Liver (tissue), 8 donors: ENCODE measurements at regions not wholly inside any gene's neighbourhood (a gene's known extent, or its start where the extent isn't known, plus 50 kb on each side); places are given as distances from the start of the nearest gene placed in this dataset.

Experiments used
- DNase-seq: peaks from one replicate; pipeline ENCODE4 v3.0.0-alpha.2; 2017; ENCODE audit warnings: low spot score
- H3K27ac ChIP-seq, 2 donors: one replicate each; pipeline ENCODE4 v1.7.0; 2013; ENCODE audit warnings: inconsistent platforms in 2 of 2, low read length in 2 of 2, control low read depth in 1 of 2, low read depth in 1 of 2, mild to moderate bottlenecking in 1 of 2
- H3K27me3 ChIP-seq, 4 donors: one replicate each; pipeline versions ENCODE4 v1.6.1 to v1.7.0; 2013; ENCODE audit warnings: low read length in 3 of 4, inconsistent platforms in 1 of 4, mild to moderate bottlenecking in 1 of 4, moderate library complexity in 1 of 4; ENCODE audit not compliant: control insufficient read depth in 4 of 4, insufficient read depth in 4 of 4
- H3K36me3 ChIP-seq, 4 donors: one replicate each; pipeline versions ENCODE4 v1.6.1 to v1.7.0; 2013; ENCODE audit warnings: low read length in 3 of 4, mild to moderate bottlenecking in 3 of 4, low read depth in 1 of 4, moderate library complexity in 1 of 4; ENCODE audit not compliant: control insufficient read depth in 4 of 4, insufficient read depth in 3 of 4
- H3K4me1 ChIP-seq, 4 donors: one replicate each; pipeline versions ENCODE4 v1.6.1 to v1.7.0; 2013; ENCODE audit warnings: low read length in 3 of 4, mild to moderate bottlenecking in 3 of 4, moderate library complexity in 1 of 4; ENCODE audit not compliant: control insufficient read depth in 4 of 4, insufficient read depth in 4 of 4
- H3K4me3 ChIP-seq, 3 donors: one replicate each; pipeline versions ENCODE4 v1.6.1 to v1.7.0; 2013; ENCODE audit warnings: low read length in 3 of 3, control low read depth in 1 of 3, low read depth in 1 of 3, mild to moderate bottlenecking in 1 of 3
- H3K9ac ChIP-seq, 2 donors: one replicate each; pipeline ENCODE4 v1.7.0; 2013; ENCODE audit warnings: low read length in 2 of 2, mild to moderate bottlenecking in 2 of 2, moderate library complexity in 2 of 2, control low read depth in 1 of 2, low read depth in 1 of 2
- H3K9me3 ChIP-seq, 4 donors: one replicate each; pipeline versions ENCODE4 v1.6.1 to v1.7.0; 2013; ENCODE audit warnings: low read length in 3 of 4; ENCODE audit not compliant: control insufficient read depth in 4 of 4
- ATF3 ChIP-seq: IDR thresholded peaks from 2 replicates; pipeline ENCODE4 v1.6.1; 2016; ENCODE audit warnings: antibody characterized with exemption
- CTCF ChIP-seq: fragments of 150-350 bp; IDR thresholded peaks from 2 replicates; pipeline ENCODE4 v1.5.1; 2017; ENCODE audit warnings: improper control_type of control experiment, low read depth, low read length; ENCODE audit not compliant: missing input control
- EGR1 ChIP-seq, 2 donors: IDR thresholded peaks; 2 replicates each; pipeline ENCODE4 v1.6.1; 2016 to 2018; ENCODE audit warnings: antibody characterized with exemption in 2 of 2, low read depth in 2 of 2
- FOXA1 ChIP-seq: IDR thresholded peaks from 2 replicates; pipeline ENCODE4 v1.6.1; 2016; ENCODE audit warnings: antibody characterized with exemption
- FOXA2 ChIP-seq: IDR thresholded peaks from 2 replicates; pipeline ENCODE4 v1.6.1; 2016; ENCODE audit warnings: antibody characterized with exemption
- GABPA ChIP-seq, 2 donors: IDR thresholded peaks in 1 of 2; conservative IDR thresholded peaks in 1 of 2; 2 replicates each; pipeline ENCODE4 v1.6.1; 2016; ENCODE audit warnings: antibody characterized with exemption in 2 of 2, mild to moderate bottlenecking in 1 of 2, moderate library complexity in 1 of 2
- HNF4G ChIP-seq: IDR thresholded peaks from 2 replicates; pipeline ENCODE4 v1.6.1; 2016; ENCODE audit warnings: antibody characterized with exemption
- JUND ChIP-seq, 2 donors: IDR thresholded peaks; 2 replicates each; pipeline ENCODE4 v1.6.1; 2016; ENCODE audit warnings: antibody characterized with exemption in 2 of 2
- RAD21 ChIP-seq, 2 donors: IDR thresholded peaks; 2 replicates each; pipeline ENCODE4 v1.6.1; 2016; ENCODE audit warnings: antibody characterized with exemption in 2 of 2, mild to moderate bottlenecking in 2 of 2
- REST ChIP-seq: IDR thresholded peaks from 2 replicates; pipeline ENCODE4 v1.6.1; 2016; ENCODE audit warnings: antibody characterized with exemption, mild to moderate bottlenecking
- RXRA ChIP-seq, 2 donors: IDR thresholded peaks; 2 replicates each; pipeline ENCODE4 v1.6.1; 2017 to 2018; ENCODE audit warnings: antibody characterized with exemption in 2 of 2, mild to moderate bottlenecking in 1 of 2
- SP1 ChIP-seq: IDR thresholded peaks from 2 replicates; pipeline ENCODE4 v1.6.1; 2018; ENCODE audit warnings: antibody characterized with exemption, mild to moderate bottlenecking
- TAF1 ChIP-seq: conservative IDR thresholded peaks from 2 replicates; pipeline ENCODE4 v1.6.1; 2016; ENCODE audit warnings: antibody characterized with exemption, mild to moderate bottlenecking
- YY1 ChIP-seq: IDR thresholded peaks from 2 replicates; pipeline ENCODE4 v1.6.1; 2016; ENCODE audit warnings: antibody characterized with exemption, mild to moderate bottlenecking
- ZBTB33 ChIP-seq: IDR thresholded peaks from 2 replicates; pipeline ENCODE4 v1.6.1; 2016; ENCODE audit warnings: antibody characterized with exemption
- WGBS: extraction: QIAGEN DNeasy Blood & Tissue Kit; methylation state at CpG from one replicate; pipeline ENCODE4 v1.1.7; 2013; 5-methylcytosine and 5-hydroxymethylcytosine counted together
- donor health status: healthy.
- donor health status: healthy.
- donor health status: healthy.
- donor health status: healthy.
- donor health status: healthy.

- Histone ChIP-seq H3K4me3 (no peak overlapping the region), H3K36me3 (no peaks in the 10 kb centered on the region), H3K9ac (no peak overlapping the region), H3K9me3 (no peaks in the 10 kb centered on the region), H3K27ac (no peak overlapping the region), H3K4me1 (peaks cover 0 to 3% (median 0%) of the 10 kb centered on the region in 4 donors), H3K27me3 (no peaks in the 10 kb centered on the region)
- no peak for DNase-seq
- WGBS: 84% methylated on average over 3 of the region's 3 CpGs
- TF ChIP-seq FOXA2 (no peak), RXRA (IDR thresholded peaks at IDR 0.05) (no peak), REST (no peak), ATF3 (no peak), CTCF (no peak)
Measured at GRCh38 chr13:50196118-50196517, 180.9 kb downstream of the KCNRG start.

- no peak for DNase-seq
- no peaks in the 10 kb centered on the region for H3K27me3 ChIP-seq
- no peaks in the 10 kb centered on the region for H3K4me1 ChIP-seq
- no peaks in the 10 kb centered on the region for H3K9me3 ChIP-seq
- no peak for TF ChIP-seq HNF4G
- no peak for TF ChIP-seq FOXA1
- TF ChIP-seq EGR1 (IDR thresholded peaks at IDR 0.05; ENCODE audit: low read depth in 2 of 2): no peak
- TF ChIP-seq JUND (IDR thresholded peaks at IDR 0.05): no peak
- no peak for TF ChIP-seq FOXA2
- TF ChIP-seq REST: no peak
- no peak for TF ChIP-seq GABPA (IDR thresholded peaks at IDR 0.05 in 1 of 2, conservative IDR thresholded peaks at IDR 0.05 in 1 of 2)
- no peak for TF ChIP-seq ZBTB33
- no peak for TF ChIP-seq ATF3
- no peak for TF ChIP-seq YY1
- no peak for TF ChIP-seq TAF1
- TF ChIP-seq SP1: no peak
- no peak for TF ChIP-seq RAD21 (IDR thresholded peaks at IDR 0.05)
- WGBS: 95% methylated on average over 2 of the region's 2 CpGs
- H3K36me3 ChIP-seq: no peaks in the 10 kb centered on the region
- no peak overlapping the region for H3K27ac ChIP-seq
- H3K4me3 ChIP-seq: no peak overlapping the region
- H3K9ac ChIP-seq: no peak overlapping the region
Measured at GRCh38 chr13:50197705-50198104, 182.5 kb downstream of the KCNRG start.
